Right lobe of liver (tissue), 4 donors: ENCODE measurements at regions not wholly inside any gene's neighbourhood (a gene's known extent, or its start where the extent isn't known, plus 50 kb on each side); places are given as distances from the start of the nearest gene placed in this dataset.

Experiments
- POLR2A ChIP-seq: fragments of 450-650 bp; IDR thresholded peaks from one replicate; pipeline ENCODE4 v1.6.1; 2017; ENCODE audit warnings: antibody characterized with exemption, mild to moderate bottlenecking
- TF ChIP-seq, protein P1 (sequence below), 4 donors: fragments of 200-600 bp in 3 of 4; fragments of 450-650 bp in 1 of 4; IDR thresholded peaks; one replicate each; pipeline versions ENCODE4 v1.5.1 to v1.8.0; 2016 to 2022; ENCODE audit warnings: antibody characterized with exemption in 4 of 4, mild to moderate bottlenecking in 2 of 4
- donor health status: DM: no; HTN: no; CAD: no.
- donor health status: DM: no; HTN: no; CAD: no.
- donor health status: DM: no; HTN: yes; CAD: no.

DNA sequence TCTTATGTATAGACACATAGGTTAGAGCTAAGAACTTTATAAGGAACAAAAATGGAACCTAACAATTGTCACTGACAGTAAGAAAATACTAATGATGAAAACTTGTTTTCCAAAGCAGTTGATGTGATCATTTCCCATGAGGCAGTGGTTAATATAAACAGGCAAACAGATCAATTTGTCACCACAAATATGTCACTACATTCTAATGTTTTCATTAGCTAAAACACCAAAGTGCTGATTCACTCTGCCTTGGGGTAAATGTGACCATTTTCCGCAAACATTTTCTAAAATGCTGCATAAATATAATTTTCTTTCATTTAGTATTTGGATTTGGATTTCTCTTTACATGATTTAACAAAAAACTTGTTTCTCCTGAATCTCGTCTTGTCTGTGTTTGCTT, 408.9 kb upstream of the CTSO start:
- TF ChIP-seq, protein P1, sequence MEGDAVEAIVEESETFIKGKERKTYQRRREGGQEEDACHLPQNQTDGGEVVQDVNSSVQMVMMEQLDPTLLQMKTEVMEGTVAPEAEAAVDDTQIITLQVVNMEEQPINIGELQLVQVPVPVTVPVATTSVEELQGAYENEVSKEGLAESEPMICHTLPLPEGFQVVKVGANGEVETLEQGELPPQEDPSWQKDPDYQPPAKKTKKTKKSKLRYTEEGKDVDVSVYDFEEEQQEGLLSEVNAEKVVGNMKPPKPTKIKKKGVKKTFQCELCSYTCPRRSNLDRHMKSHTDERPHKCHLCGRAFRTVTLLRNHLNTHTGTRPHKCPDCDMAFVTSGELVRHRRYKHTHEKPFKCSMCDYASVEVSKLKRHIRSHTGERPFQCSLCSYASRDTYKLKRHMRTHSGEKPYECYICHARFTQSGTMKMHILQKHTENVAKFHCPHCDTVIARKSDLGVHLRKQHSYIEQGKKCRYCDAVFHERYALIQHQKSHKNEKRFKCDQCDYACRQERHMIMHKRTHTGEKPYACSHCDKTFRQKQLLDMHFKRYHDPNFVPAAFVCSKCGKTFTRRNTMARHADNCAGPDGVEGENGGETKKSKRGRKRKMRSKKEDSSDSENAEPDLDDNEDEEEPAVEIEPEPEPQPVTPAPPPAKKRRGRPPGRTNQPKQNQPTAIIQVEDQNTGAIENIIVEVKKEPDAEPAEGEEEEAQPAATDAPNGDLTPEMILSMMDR (IDR thresholded peaks at IDR 0.05) = no peak
- TF ChIP-seq POLR2A = no peak
